ENCODE measurements at regions not wholly inside any gene's neighbourhood (a gene's known extent, or its start where the extent isn't known, plus 50 kb on each side); places are given as distances from the start of the nearest gene placed in this dataset.
A peak's percentile ranks its signal among the peaks of the same experiment; 100 is the strongest.
"Not testable (repeated sequence)": the region's sequence is repeated elsewhere in the genome, so short reads cannot be mapped to it uniquely, and the experiment has no call there.

GRCh38 chr15:77907824-77908751 lies 169.4 kb downstream of the TBC1D2B start:
- CTCF ChIA-PET, result interaction anchor here (1.0 to 1.2 kb wide), 2 partner anchors 51 to 56 kb away, joined by 3 read pairs; no protein-coding TSS in a partner anchor
- intact Hi-C loops (cut with micrococcal nuclease; ENCODE audit: unreplicated experiment) (no loop called here), in situ Hi-C loops (cut with HindIII; ENCODE audit: low pct_unique_long_range_greater_than_20kb, low sequenced_read_pairs) (no loop called here)
- Histone ChIP-seq H3K27me3 (ENCODE audit: control insufficient read depth, insufficient read depth, low read length) (no peaks in the 10 kb centered on the region), H3K9me3 (ENCODE audit: control insufficient read depth, insufficient read depth, low read depth, low read length) (no peaks in the 10 kb centered on the region), H3K4me1 (ENCODE audit: control insufficient read depth, insufficient read depth, low read length) (no peaks in the 10 kb centered on the region), H3K36me3 (ENCODE audit: control insufficient read depth, insufficient read depth, low read length) (no peaks in the 10 kb centered on the region), H3K4me3 (ENCODE audit: low read depth in 2 of 2, low read length in 2 of 2) (no peak overlapping the region), H3K27ac (ENCODE audit: low read length) (no peak overlapping the region)
- TF ChIP-seq CTCF (IDR thresholded peaks at IDR 0.05) (peak; percentile 72), POLR2AphosphoS5 (IDR thresholded peaks at IDR 0.05; ENCODE audit: low read depth, low read length) (no peak)
- ATAC-seq (peak; percentile 76), DNase-seq (ENCODE audit: low read depth, low spot score) (no peak)
- no TSS peak for BruUV-seq (replicated peaks)
- POLR2A ChIA-PET, result no interaction called here

GRCh38 chr15:77906062-77906990 lies 171.2 kb downstream of the TBC1D2B start:
- in situ Hi-C loops (cut with HindIII; ENCODE audit: low pct_unique_long_range_greater_than_20kb, low sequenced_read_pairs); CTCF ChIA-PET; POLR2A ChIA-PET; DNase-seq (ENCODE audit: low read depth, low spot score); H3K4me1 ChIP-seq (ENCODE audit: control insufficient read depth, insufficient read depth, low read length); H3K27me3 ChIP-seq (ENCODE audit: control insufficient read depth, insufficient read depth, low read length); ATAC-seq; H3K9me3 ChIP-seq (ENCODE audit: control insufficient read depth, insufficient read depth, low read depth, low read length); BruUV-seq (replicated peaks); H3K4me3 ChIP-seq (ENCODE audit: low read depth in 2 of 2, low read length in 2 of 2); H3K27ac ChIP-seq (ENCODE audit: low read length); intact Hi-C loops (cut with micrococcal nuclease; ENCODE audit: unreplicated experiment); H3K36me3 ChIP-seq (ENCODE audit: control insufficient read depth, insufficient read depth, low read length): not testable (repeated sequence)

- ChIA-PET CTCF (no interaction called here), POLR2A (no interaction called here)
- Histone ChIP-seq H3K27me3 (ENCODE audit: control insufficient read depth, insufficient read depth, low read length) (no peaks in the 10 kb centered on the region), H3K27ac (ENCODE audit: low read length) (no peak overlapping the region), H3K4me3 (ENCODE audit: low read depth in 2 of 2, low read length in 2 of 2) (no peak overlapping the region), H3K9me3 (ENCODE audit: control insufficient read depth, insufficient read depth, low read depth, low read length) (no peaks in the 10 kb centered on the region), H3K36me3 (ENCODE audit: control insufficient read depth, insufficient read depth, low read length) (no peaks in the 10 kb centered on the region), H3K4me1 (ENCODE audit: control insufficient read depth, insufficient read depth, low read length) (no peaks in the 10 kb centered on the region)
- intact Hi-C loops (cut with micrococcal nuclease; ENCODE audit: unreplicated experiment) (no loop called here), in situ Hi-C loops (cut with HindIII; ENCODE audit: low pct_unique_long_range_greater_than_20kb, low sequenced_read_pairs) (no loop called here)
- TF ChIP-seq CTCF (IDR thresholded peaks at IDR 0.05) (no peak), REST (IDR thresholded peaks at IDR 0.05; ENCODE audit: insufficient read depth in 1 of 2, low read depth in 2 of 2, low read length in 1 of 2) (no peak), POLR2AphosphoS5 (IDR thresholded peaks at IDR 0.05; ENCODE audit: low read depth, low read length) (no peak), TCF7L2 (IDR thresholded peaks at IDR 0.05; ENCODE audit: low read depth, low read length) (no peak), SIN3A (IDR thresholded peaks at IDR 0.05; ENCODE audit: borderline replicate concordance, insufficient read depth, low read depth, low read length) (no peak)
- no TSS peak for BruUV-seq (replicated peaks)
- DNase-seq (ENCODE audit: low read depth, low spot score) (no peak), ATAC-seq (no peak)
Observed at GRCh38 chr15:77905301-77905920, 172.1 kb downstream of the TBC1D2B start.

Measured in Panc1 (cell line).